ENCODE measurements at regions not wholly inside any gene's neighbourhood (a gene's known extent, or its start where the extent isn't known, plus 50 kb on each side); places are given as distances from the start of the nearest gene placed in this dataset.

DNA sequence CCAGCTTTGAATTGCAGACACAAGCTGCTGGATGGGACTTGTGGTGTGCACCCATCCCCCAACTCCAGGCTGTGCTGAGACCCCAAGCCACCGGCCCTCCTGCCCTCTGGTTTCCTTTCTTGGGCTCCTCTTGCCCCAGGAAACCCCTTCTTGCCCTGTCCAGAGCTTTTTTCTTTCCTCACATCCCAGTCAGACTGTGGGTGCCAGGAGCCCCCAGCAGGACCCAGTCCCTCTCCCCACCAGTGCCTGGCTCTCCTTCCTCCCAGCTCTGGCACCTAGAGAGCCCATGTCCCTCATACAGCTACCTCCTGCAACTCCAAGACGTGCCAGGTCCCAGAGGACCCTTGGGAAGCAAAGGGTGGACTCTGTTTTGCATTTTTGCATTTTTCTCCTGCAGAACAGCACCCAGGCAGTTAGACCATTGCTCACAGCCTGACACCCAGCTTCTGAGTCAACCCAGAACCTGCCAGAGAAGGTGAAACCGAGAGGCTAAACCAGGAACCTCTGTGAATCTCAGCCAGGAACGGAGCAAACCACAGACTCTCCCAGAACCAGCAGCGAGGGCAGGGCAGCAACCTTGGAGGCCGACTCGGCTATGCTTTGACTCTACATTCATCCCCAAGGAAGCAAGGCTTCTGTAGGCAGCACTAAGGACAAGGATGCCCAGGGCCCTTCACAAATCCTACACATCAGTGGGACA lies 221.1 kb downstream of the ANAPC1 start:
- Histone ChIP-seq H3K4me1 (ENCODE audit: insufficient read depth, low read length) (peaks cover 4% of the 10 kb centered on the region; the same call in 1 of the 2 replicates), H4K8ac (replicated peaks; ENCODE audit: insufficient read length, low read depth, low read length) (no peak overlapping the region), H2AFZ (ENCODE audit: low read length) (no peak overlapping the region), H3K79me2 (ENCODE audit: insufficient read depth, low read length) (no peaks in the 10 kb centered on the region), H3K23me2 (ENCODE audit: insufficient read length, low read depth, low read length, poor library complexity, severe bottlenecking) (no peaks in the 10 kb centered on the region), H2BK5ac (ENCODE audit: insufficient read length, low read length) (no peak overlapping the region), H2BK12ac (ENCODE audit: insufficient read length, low read depth, low read length) (no peak overlapping the region), H4K20me1 (ENCODE audit: control insufficient read depth, insufficient read depth, insufficient read length) (no peaks in the 10 kb centered on the region), H3K27ac (ENCODE audit: insufficient read length, low read depth, low read length) (no peak overlapping the region), H3K9me3 (ENCODE audit: control insufficient read depth, low read depth, low read length) (no peaks in the 10 kb centered on the region), H2BK20ac (ENCODE audit: low read depth, low read length, poor library complexity, severe bottlenecking) (no peak overlapping the region), H3K14ac (ENCODE audit: insufficient read depth, low read length) (no peak overlapping the region), H3K79me1 (ENCODE audit: insufficient read depth, low read depth, low read length, poor library complexity, severe bottlenecking) (no peaks in the 10 kb centered on the region), H3K23ac (ENCODE audit: insufficient read length, low read depth, low read length) (no peak overlapping the region), H4K5ac (ENCODE audit: insufficient read length, low read depth, low read length) (no peak overlapping the region), H3K9ac (ENCODE audit: extremely low read depth, insufficient read length, low read length) (no peak overlapping the region), H3K18ac (ENCODE audit: insufficient read length, low read depth, low read length) (no peak overlapping the region), H3K4ac (ENCODE audit: low read depth, low read length) (no peak overlapping the region), H3K4me2 (ENCODE audit: insufficient read depth, insufficient read length, low read length) (no peak overlapping the region), H2BK120ac (ENCODE audit: low read depth, low read length, poor library complexity, severe bottlenecking) (no peak overlapping the region), H4K91ac (ENCODE audit: insufficient read length, low read depth, low read length) (no peak overlapping the region), H2BK15ac (ENCODE audit: low read depth, low read length) (no peak overlapping the region), H3K56ac (ENCODE audit: insufficient read length, low read depth, low read length) (no peak overlapping the region), H3T11ph (ENCODE audit: low read length) (no peak overlapping the region), H3K27me3 (ENCODE audit: insufficient read depth, low read length) (no peaks in the 10 kb centered on the region), H2AK5ac (ENCODE audit: insufficient read length, low read length) (no peak overlapping the region)
- peaks cover 0 to 4% (median under 1%) of the 10 kb centered on the region in 3 experiments; a peak in 2 of 7 replicates for H3K36me3 Mint-ChIP-seq (ENCODE audit: insufficient read depth in 1 of 3, low read depth in 3 of 3)
- TF ChIP-seq, protein P1, sequence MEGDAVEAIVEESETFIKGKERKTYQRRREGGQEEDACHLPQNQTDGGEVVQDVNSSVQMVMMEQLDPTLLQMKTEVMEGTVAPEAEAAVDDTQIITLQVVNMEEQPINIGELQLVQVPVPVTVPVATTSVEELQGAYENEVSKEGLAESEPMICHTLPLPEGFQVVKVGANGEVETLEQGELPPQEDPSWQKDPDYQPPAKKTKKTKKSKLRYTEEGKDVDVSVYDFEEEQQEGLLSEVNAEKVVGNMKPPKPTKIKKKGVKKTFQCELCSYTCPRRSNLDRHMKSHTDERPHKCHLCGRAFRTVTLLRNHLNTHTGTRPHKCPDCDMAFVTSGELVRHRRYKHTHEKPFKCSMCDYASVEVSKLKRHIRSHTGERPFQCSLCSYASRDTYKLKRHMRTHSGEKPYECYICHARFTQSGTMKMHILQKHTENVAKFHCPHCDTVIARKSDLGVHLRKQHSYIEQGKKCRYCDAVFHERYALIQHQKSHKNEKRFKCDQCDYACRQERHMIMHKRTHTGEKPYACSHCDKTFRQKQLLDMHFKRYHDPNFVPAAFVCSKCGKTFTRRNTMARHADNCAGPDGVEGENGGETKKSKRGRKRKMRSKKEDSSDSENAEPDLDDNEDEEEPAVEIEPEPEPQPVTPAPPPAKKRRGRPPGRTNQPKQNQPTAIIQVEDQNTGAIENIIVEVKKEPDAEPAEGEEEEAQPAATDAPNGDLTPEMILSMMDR (conservative IDR thresholded peaks at IDR 0.05), result no peak
- H3K27ac Mint-ChIP-seq, result peak overlapping the region in 2 of 3 experiments; percentile 22 to 61; a peak in 3 of 7 replicates
- no peaks in the 10 kb centered on the region; a peak in 1 of 5 replicates for H3K9me3 Mint-ChIP-seq
- WGBS (ENCODE audit: extremely low coverage, insufficient read length, low lambda C conversion rate), result no CpG with 5 or more reads among the region's 7 CpGs
- DNase-seq, result no peak
- H3K4me3 Mint-ChIP-seq, result no peak overlapping the region
- H3K4me1 Mint-ChIP-seq, result peaks cover 16 to 18% of the 10 kb centered on the region in 2 experiments
- H3K27me3 Mint-ChIP-seq (ENCODE audit: low read depth), result peaks cover 2% of the 10 kb centered on the region

Data from H9 (cell line).